Transverse colon (tissue), 4 donors: ENCODE measurements at regions not wholly inside any gene's neighbourhood (a gene's known extent, or its start where the extent isn't known, plus 50 kb on each side); places are given as distances from the start of the nearest gene placed in this dataset.

Experiments used
- DNase-seq: peaks from one replicate; pipeline ENCODE4 v3.0.0-alpha.2; 2019
- H3K27ac ChIP-seq, 4 donors: fragments of 200-600 bp; sonication (generic); 2 replicates each; pipeline ENCODE4 v1.5.1; 2016 to 2018; ENCODE audit warnings: inconsistent platforms in 4 of 4
- H3K27me3 ChIP-seq: fragments of 200-600 bp; sonication (generic); 2 replicates; pipeline ENCODE4 v1.5.1; 2017; ENCODE audit warnings: inconsistent platforms
- H3K36me3 ChIP-seq, 4 donors: fragments of 200-600 bp; sonication (generic); 2 replicates each; pipeline ENCODE4 v1.5.1; 2017 to 2019; ENCODE audit warnings: inconsistent platforms in 4 of 4
- H3K4me1 ChIP-seq, 4 donors: fragments of 200-600 bp; sonication (generic); 2 replicates each; pipeline ENCODE4 v1.5.1; 2017 to 2020; ENCODE audit warnings: inconsistent platforms in 4 of 4
- H3K4me3 ChIP-seq, 4 donors: fragments of 200-600 bp; sonication (generic); 1 replicate in 1 of 4; 2 replicates in 3 of 4; pipeline versions ENCODE4 v1.5.1 to v1.6.1; 2017 to 2019; ENCODE audit warnings: inconsistent platforms in 4 of 4
- H3K9me3 ChIP-seq, 2 donors: fragments of 200-600 bp; sonication (generic); 2 replicates each; pipeline ENCODE4 v1.5.1; 2017 to 2019; ENCODE audit warnings: inconsistent platforms in 2 of 2
- CTCF ChIP-seq, 5 experiments: fragments of 200-600 bp in 3 of 5; fragments of 450-650 bp in 2 of 5; sonication (generic) in 3 of 5; IDR thresholded peaks; 1 replicate in 2 of 5; 2 replicates in 3 of 5; pipeline ENCODE4 v1.5.1; 2016 to 2017; ENCODE audit warnings: antibody characterized with exemption in 5 of 5, inconsistent platforms in 3 of 5, mild to moderate bottlenecking in 2 of 5, moderate library complexity in 1 of 5
- EP300 ChIP-seq: sonication (generic); formaldehyde crosslinking; IDR thresholded peaks from one replicate; pipeline ENCODE4 v1.6.1; 2017; ENCODE audit warnings: antibody characterized with exemption, low read depth
- POLR2A ChIP-seq: fragments of 450-650 bp; IDR thresholded peaks from one replicate; pipeline ENCODE4 v1.6.1; 2016; ENCODE audit warnings: antibody characterized with exemption, mild to moderate bottlenecking, moderate library complexity
- POLR2AphosphoS5 ChIP-seq, 3 donors: sonication (generic); formaldehyde crosslinking; IDR thresholded peaks; one replicate each; pipeline ENCODE4 v1.6.1; 2016; ENCODE audit warnings: antibody characterized with exemption in 3 of 3
- WGBS, 2 donors: methylation state at CpG; one replicate each; pipeline ENCODE4 v1.1.5; 2018; ENCODE audit warnings: low coverage in 1 of 2; 5-methylcytosine and 5-hydroxymethylcytosine counted together
- in situ Hi-C, 4 donors: fragments of 200-750 bp; cut with MboI; loops; one replicate each; pipeline versions ENCODE4 v1.15.0 to v1.15.1; 2017; ENCODE audit warnings: low sequenced_read_pairs in 3 of 4, low pct_ligation_motif_present in 1 of 4, low pct_unique_long_range_greater_than_20kb in 1 of 4
- intact Hi-C: fragments of 100-400 bp; cut with DNase I; formaldehyde crosslinking; loops from one replicate; pipeline ENCODE4 v1.15.1; 2023; ENCODE audit warnings: low total_unique reads

GRCh38 chr6:169956580-169956979 is 205.2 kb downstream of the ERMARD start:
- intact Hi-C loops (no loop called here), in situ Hi-C loops (no loop called here)
- 92% methylated on average over 8 of the region's 9 CpGs; no CpG with 5 or more reads in 1 of the 2 donors for WGBS, 2 donors
- Histone ChIP-seq H3K36me3 (no peaks in the 10 kb centered on the region), H3K27ac (no peak overlapping the region), H3K27me3 (peaks cover 1% of the 10 kb centered on the region), H3K4me1 (peaks cover 0 to 5% (median 1%) of the 10 kb centered on the region in 4 donors), H3K4me3 (no peak overlapping the region), H3K9me3 (no peaks in the 10 kb centered on the region)
- no peak for DNase-seq
- no peak for TF ChIP-seq POLR2A

GRCh38 chr6:169955731-169956437 is 204.5 kb downstream of the ERMARD start:
- WGBS, 2 donors = 61 to 67% methylated on average over 9 to 18 of the region's 19 CpGs
- no peaks in the 10 kb centered on the region for H3K27me3 ChIP-seq
- no peak for TF ChIP-seq CTCF (IDR thresholded peaks at IDR 0.05)
- no peak for TF ChIP-seq POLR2A
- no peak for TF ChIP-seq POLR2AphosphoS5 (IDR thresholded peaks at IDR 0.05)
- TF ChIP-seq EP300 = no peak
- peaks cover 0 to 5% (median 1%) of the 10 kb centered on the region in 4 donors for H3K4me1 ChIP-seq
- in situ Hi-C loops = no loop called here
- no peaks in the 10 kb centered on the region for H3K9me3 ChIP-seq
- no peaks in the 10 kb centered on the region for H3K36me3 ChIP-seq
- intact Hi-C loops = no loop called here
- no peak for DNase-seq
- H3K4me3 ChIP-seq = no peak overlapping the region
- H3K27ac ChIP-seq = no peak overlapping the region

GRCh38 chr6:169954977-169955376 is 203.6 kb downstream of the ERMARD start:
- WGBS, 2 donors = 83 to 97% methylated on average over 1 of the region's 1 CpG
- H3K9me3 ChIP-seq = no peaks in the 10 kb centered on the region
- intact Hi-C loops = no loop called here

GRCh38 chr6:169953686-169954085 is 202.3 kb downstream of the ERMARD start:
- 70 to 100% methylated on average over 1 to 3 of the region's 3 CpGs for WGBS, 2 donors
- TF ChIP-seq CTCF (IDR thresholded peaks at IDR 0.05) = no peak
- no peak for TF ChIP-seq POLR2AphosphoS5 (IDR thresholded peaks at IDR 0.05)
- TF ChIP-seq EP300 = no peak
- TF ChIP-seq POLR2A = no peak
- Histone ChIP-seq H3K36me3 (no peaks in the 10 kb centered on the region), H3K4me1 (no peaks in the 10 kb centered on the region), H3K27me3 (no peaks in the 10 kb centered on the region), H3K27ac (no peak overlapping the region), H3K9me3 (no peaks in the 10 kb centered on the region), H3K4me3 (no peak overlapping the region)
- in situ Hi-C loops (no loop called here), intact Hi-C loops (no loop called here)
- DNase-seq = no peak

More at GRCh38 chr6:169954977-169955376, 203.6 kb downstream of the ERMARD start:
- no peak overlapping the region for H3K4me3 ChIP-seq
- TF ChIP-seq EP300 (no peak), POLR2A (no peak), POLR2AphosphoS5 (IDR thresholded peaks at IDR 0.05) (no peak), CTCF (IDR thresholded peaks at IDR 0.05) (no peak)
- H3K27ac ChIP-seq = no peak overlapping the region
- H3K4me1 ChIP-seq = peaks cover 0 to 5% (median 1%) of the 10 kb centered on the region in 4 donors
- in situ Hi-C loops = no loop called here
- DNase-seq = no peak
- no peaks in the 10 kb centered on the region for H3K27me3 ChIP-seq
- no peaks in the 10 kb centered on the region for H3K36me3 ChIP-seq

- WGBS, 2 donors = 59 to 67% methylated on average over 1 to 2 of the region's 2 CpGs
- DNase-seq = no peak
- Histone ChIP-seq H3K27me3 (no peaks in the 10 kb centered on the region), H3K4me1 (no peaks in the 10 kb centered on the region), H3K36me3 (no peaks in the 10 kb centered on the region), H3K4me3 (no peak overlapping the region), H3K9me3 (no peaks in the 10 kb centered on the region), H3K27ac (no peak overlapping the region)
- in situ Hi-C loops = no loop called here
- TF ChIP-seq POLR2AphosphoS5 (IDR thresholded peaks at IDR 0.05) (no peak), POLR2A (no peak), CTCF (IDR thresholded peaks at IDR 0.05) (peak; percentile 16 to 43 (median 26)), EP300 (no peak)
- intact Hi-C loops = no loop called here
These were observed 199.1 kb downstream of the ERMARD start for GRCh38 chr6:169950558-169950957.
